T follicular helper cell (primary cell): ENCODE measurements at regions not wholly inside any gene's neighbourhood (a gene's known extent, or its start where the extent isn't known, plus 50 kb on each side); places are given as distances from the start of the nearest gene placed in this dataset.
"Not testable (repeated sequence)": the region's sequence is repeated elsewhere in the genome, so short reads cannot be mapped to it uniquely, and the experiment has no call there.

Experiments
- DNase-seq: peaks from one replicate; pipeline ENCODE4 v3.0.0-alpha.2; 2020; ENCODE audit warnings: low read depth

GRCh38 chr1:29687601-29688244, 451.4 kb downstream of the PTPRU start:
- DNase-seq: no peak

DNA sequence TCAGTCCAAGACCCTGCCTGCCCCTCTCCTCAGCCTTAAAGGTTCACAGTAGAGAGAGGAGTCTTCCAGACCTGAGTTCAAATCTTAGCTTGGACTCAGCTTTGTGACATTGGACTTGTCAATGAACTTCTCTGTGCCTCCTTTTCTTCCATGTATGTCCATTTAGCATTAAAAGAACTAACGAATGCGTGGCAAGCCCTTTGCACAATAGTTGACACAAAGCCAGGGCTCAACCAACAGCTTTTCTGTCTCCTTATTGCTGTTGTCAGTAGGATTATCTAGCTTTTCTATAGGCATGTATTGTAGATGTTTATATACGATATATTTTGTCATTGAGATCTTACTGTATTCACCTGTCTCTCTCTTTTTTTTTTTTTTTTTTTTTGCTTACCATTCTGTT, 450.8 kb downstream of the PTPRU start:
- DNase-seq: no peak

DNA sequence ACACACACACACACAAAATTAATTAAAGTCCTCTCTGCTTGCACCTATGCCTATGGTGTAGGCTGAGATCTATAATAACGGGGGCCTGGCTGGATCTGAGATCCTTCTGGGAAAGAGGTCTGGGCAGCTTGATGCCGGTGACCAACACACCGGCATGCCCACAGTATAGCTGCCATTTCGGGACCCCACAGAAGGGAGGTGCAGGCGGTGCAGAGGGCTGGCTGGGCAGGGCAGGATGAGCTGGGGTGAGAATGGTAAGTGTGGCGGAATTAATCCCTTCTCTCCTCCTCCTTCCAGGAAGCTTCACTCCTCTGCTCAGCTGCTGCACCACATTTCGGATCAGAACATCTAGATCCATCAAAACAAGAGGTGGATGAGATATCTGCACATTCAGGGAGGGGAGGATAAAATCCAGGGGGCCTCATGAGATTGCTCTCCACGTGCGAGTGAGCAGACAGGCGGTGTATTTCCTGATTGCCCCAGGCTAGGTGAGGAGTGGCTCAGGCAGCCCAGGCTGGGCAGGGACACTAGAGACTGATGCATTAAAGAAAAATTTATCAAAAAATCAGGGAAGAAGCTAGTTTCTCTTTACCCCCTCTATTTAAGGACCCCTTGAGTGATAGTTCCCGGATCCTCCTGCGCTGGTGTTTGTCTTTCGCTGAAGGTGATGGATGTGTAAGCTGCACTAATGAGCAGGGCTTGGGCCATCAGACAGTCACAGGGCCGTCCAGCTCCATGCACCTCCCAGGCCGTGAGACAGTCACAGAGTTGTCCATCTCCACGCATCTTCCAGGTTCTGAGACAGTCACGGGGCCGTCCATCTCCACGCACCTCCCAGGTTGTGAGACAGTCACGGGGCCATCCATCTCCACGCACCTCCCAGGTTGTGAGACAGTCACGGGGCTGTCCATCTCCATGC, 449.9 kb downstream of the PTPRU start:
- DNase-seq: no peak

DNA sequence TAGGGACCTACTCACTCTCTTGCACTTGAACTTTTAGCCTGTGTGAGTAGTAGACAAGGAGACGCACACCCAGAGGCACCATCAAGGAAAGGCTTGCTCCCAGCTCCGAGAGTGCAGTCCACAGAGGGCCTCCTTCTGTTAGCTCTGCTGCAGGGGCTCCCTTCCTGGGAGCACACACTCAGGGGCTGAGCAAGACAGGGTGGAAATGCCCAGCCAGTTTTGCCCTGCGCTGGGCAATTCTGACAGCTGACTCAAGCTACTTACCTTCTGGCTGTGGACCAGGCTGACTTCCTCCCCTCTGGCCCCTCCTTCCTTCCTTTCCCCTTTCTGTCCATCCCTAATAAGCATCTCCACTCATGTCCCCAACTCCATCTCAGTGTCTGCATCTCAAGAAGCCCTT, 449.1 kb downstream of the PTPRU start:
- no peak for DNase-seq

DNA sequence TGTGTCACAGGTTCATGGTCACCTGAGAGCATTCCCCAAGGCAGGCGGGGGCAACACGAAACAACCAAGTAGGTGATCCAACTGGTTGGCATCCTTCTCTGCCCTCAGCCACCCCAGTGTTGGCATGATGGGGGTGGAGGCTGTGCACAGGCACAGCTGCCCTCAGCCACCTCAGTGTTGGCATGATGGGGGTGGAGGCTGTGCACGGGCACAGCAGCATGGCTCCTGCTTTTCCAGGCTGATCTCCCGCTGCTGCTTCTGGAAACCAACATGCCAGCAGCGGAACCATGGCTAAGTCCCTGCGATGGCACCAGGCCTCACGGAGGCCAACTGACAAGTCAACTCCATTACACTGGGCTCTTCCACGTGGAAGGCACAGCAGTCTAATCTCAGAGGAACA, 447.8 kb downstream of the PTPRU start:
- no peak for DNase-seq

DNA sequence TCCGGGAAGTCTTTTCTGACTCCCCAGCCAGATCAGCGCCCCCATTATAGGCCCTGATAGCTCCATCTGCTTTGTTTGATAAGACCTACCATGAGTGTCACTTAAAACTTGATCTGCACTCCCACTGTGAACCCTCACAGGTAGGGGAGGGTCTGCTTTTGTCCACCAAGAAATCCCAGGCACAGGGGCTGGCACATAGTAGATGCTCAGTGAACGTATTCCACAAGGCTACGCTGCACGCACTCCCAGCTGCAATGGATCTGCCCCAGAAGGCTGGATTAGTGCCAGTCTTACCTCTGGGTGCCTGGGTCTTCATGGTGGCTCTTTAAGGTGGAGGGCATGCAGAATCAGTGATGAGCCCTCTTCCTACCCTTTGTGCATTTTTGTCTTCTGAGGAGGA, 447.1 kb downstream of the PTPRU start:
- no peak for DNase-seq

- no peak for DNase-seq
These were observed 446.6 kb downstream of the PTPRU start for GRCh38 chr1:29682919-29683295.

- DNase-seq: no peak
These were observed 446.0 kb downstream of the PTPRU start for GRCh38 chr1:29682171-29682918.

DNA sequence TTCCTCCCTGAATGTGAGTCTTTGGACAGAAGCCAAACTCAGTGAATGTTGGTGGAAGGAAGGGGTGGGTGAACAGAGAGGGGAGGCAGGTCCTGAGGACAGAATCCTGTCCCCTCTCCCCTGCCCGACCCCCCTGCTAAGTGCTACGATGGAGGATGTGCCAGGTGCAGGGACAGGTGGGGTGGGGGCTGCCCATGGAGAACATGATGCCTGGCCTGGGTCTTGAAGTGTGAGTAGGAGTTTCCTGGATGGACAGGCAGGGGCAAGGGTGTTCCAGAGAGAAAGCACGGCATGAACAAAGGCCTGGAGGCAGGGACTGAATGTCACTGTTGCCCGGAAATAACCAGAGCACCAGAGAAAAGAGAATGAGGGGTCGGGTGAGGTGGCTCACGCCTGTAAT, 445.1 kb downstream of the PTPRU start:
- DNase-seq: not testable (repeated sequence)

- DNase-seq: no peak
These were observed 443.7 kb downstream of the PTPRU start for GRCh38 chr1:29679828-29680558.

- no peak for DNase-seq
These were observed 443.0 kb downstream of the PTPRU start for GRCh38 chr1:29679316-29679715.

- DNase-seq: no peak
These were observed 441.0 kb downstream of the PTPRU start for GRCh38 chr1:29677028-29678024.

GRCh38 chr1:29676496-29676895, 440.2 kb downstream of the PTPRU start:
- DNase-seq: no peak

DNA sequence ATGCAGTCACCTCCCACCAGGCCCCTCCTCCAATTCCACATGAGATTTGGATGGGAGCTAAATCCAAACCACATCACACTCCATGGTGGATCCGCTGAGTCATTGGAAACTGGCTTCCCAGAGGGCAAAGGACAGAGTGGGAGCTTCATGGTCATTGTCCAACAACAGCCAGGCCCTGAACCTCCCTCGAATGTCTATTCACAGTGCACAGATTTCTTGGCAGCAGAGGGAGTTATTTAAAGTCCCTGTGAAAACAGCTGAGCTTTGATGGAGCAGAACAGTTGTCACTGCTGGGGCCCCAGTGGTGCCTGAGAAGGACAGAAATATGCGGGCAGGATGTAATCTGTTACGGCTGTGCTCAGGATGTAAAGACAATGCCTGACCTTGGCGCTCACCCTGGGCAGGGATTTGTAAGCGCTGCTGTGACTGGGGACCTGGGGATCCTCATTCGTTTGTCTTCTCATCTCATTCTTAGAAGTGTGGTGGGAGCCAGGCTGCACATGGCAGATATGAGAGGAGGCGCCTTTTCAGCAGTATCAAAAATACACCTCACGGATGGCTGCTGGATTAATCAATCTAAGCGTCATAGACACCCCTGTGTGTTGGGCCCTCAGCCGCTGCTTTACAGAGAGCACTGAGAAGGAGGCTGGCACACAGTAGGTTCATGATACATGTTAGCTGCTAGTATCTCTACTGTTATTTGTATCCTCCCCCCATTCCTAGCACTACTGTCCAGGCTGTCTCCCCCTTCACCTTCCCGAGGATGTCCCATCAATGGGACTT, 439.4 kb downstream of the PTPRU start:
- DNase-seq: no peak

DNA sequence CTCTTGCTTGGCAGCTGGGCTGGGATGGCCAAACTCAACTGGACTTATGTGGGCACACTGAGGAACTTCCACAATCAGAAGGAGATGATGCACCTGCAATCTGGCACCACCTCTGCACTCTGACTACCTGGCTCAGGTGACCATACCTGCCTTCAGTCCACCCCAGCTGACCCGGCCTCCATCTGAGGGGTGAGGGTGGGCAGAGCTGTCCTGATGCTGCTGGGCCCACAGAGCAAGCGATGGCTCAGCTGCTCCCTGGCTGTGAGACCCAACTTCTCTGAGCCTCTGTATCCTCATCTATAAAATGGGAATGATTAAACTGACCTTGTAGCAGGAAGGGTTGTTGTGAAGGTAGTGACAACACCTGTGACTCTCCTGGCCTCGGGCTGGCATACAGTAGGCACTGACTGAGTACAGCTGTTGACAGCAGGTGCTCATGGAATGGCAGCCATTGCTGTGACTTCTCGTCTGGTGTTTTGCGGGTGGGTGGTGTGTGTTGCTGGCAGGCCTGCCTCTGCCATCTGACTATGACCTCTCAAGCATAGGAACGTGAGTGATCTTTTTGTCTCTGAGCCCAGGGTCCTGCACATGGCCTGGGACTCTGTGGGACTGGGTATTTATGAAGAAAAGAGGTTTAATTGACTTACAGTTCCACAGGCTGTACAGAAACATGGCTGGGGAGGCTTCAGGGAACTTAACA, 438.5 kb downstream of the PTPRU start:
- DNase-seq: no peak

GRCh38 chr1:29673669-29674626, 437.6 kb downstream of the PTPRU start:
- DNase-seq: no peak

DNA sequence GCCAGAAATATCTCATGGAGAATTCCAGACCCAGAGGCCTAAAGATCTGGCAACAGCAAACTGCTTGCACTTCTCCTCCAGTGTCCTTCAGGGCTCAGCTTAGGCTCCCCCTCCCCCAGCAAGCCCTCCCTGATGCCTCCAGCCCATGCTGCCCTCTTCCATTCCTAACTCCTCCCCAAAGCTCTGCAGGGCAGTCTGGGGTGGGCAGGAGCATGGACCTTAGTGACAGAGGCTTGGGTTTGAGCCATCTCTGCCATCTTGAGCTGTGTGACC, 436.8 kb downstream of the PTPRU start:
- no peak for DNase-seq

DNA sequence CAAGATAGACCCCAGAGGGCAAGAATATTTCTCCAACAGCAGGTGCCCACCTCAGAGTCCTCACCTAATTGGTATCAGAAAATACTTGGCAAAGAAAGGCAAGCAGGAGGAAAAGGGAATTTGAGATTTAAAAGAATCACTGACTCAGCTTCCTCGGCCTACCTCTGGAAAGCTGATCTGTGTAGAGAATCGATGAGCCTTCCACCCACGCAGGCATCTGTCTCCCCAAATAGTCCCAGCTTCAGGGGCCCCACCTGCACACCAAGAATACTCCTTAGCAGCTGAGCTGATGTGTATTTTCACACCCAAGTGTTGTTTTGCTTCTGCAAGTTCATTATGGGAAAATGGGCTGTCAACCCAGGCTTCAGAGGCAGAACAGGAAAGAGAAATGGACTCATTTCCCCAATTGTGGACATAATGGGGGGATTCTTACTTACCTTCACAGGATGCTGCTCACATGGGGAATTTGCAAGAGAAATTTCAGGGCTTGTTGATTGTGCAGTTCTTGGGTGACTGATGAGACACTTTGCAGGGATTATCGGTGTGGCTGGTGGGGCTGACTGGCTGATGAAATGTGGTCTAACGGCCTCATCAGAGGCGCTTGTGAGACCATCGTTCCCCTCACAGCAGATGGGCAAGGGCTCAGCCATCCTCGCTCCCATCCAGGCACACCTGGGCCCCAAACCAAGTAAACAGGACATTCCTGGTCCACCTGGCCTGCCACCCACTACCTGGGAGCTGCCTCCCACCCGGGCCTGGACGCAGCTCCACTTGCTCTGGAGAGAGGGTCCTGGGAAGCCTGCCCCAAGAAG, 436.3 kb downstream of the PTPRU start:
- no peak for DNase-seq
